Stimulated activated CD8-positive, alpha-beta memory T cell treated with anti-CD3 and anti-CD28 coated beads, Interleukin-2, amount 100 ng/mL, for 48 hours (primary cell): ENCODE measurements at regions not wholly inside any gene's neighbourhood (a gene's known extent, or its start where the extent isn't known, plus 50 kb on each side); places are given as distances from the start of the nearest gene placed in this dataset.
"Not testable (repeated sequence)": the region's sequence is repeated elsewhere in the genome, so short reads cannot be mapped to it uniquely, and the experiment has no call there.

Experiments
- DNase-seq, 2 donors: peaks; one replicate each; pipeline ENCODE4 v3.0.0-alpha.2; 2020; ENCODE audit warnings: low read depth in 2 of 2

DNA sequence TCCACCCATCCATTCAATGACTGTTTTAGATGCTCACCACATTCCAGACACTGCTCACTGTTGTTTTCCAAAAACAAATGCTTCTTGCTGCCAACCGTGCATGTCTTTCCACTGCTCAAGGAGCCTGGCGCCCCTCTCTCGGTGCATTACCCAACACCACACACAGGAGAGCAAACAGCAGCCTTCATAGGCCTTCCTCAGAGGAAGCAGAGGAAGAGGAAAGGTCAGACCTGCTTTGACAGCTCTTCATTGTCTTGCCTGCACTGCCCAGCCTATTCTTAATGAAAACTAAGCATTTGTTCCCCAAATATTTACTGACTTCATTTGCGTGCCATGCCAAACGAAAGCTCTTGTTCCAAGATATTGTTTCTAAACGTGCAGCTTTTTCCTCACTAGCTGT, 1129.2 kb downstream of the TBC1D22A start:
- DNase-seq: no peak

- no peak for DNase-seq
Measured at GRCh38 chr22:47888817-47889216, 1126.4 kb downstream of the TBC1D22A start.

- no peak for DNase-seq
Measured at GRCh38 chr22:47884775-47885174, 1122.3 kb downstream of the TBC1D22A start.

DNA sequence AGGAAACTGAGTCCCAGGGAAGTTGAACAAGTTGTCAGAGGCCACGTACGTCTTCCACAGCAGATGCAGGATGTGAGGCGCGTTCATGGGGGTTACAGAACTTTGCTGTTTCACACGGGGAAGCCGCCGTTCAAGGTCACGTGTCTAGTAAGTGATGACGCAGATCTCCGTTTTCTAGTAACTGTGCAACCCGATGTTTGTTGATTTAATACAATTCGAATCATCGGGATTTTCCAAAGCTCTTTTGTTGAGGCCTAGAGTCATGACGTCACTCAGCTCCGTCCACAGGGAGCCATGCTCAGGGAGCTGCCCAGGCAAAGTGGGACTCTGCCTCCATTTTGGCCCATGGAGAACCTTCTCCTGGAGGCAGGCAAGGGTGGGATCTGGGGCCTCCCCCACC, 1121.8 kb downstream of the TBC1D22A start:
- DNase-seq: no peak

DNA sequence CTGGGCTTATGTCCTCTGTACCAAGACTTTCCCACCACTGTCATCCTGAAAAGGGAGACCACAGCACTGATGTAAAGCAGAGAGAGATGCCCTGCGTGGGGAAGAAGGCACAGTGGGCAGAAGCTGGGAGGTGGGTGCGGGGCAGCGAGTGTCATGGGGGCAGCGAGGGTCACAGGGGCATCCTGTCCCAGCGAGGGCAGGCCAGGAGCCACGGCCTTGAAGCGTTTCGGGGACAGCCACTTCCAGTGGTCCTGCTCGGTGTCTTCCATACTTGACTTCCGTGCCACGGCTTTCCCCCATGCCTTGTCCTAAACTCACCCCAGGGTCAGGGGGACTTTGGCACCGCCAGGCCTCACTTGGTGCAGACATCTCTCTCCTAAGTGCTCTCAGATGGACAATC, 1121.3 kb downstream of the TBC1D22A start:
- DNase-seq: no peak

DNA sequence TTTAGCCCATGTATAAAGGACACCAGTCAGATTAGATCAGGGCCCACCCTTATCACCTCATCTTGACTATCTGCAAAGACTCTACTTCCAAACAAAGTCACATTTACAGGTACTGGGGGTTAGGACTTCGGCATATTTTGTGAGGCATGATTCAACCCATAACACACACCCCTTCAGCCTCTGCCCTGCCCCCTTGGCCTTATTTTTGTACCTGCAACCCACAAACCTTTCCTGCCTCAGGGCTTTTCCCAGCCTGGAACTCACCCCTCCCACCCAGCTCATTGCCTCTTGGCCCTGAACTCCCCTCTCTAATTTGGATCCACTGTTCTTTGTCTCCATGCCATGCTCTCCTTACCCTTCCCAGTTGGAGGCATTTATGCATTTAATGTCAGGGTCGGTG, 1116.9 kb downstream of the TBC1D22A start:
- no peak for DNase-seq

DNA sequence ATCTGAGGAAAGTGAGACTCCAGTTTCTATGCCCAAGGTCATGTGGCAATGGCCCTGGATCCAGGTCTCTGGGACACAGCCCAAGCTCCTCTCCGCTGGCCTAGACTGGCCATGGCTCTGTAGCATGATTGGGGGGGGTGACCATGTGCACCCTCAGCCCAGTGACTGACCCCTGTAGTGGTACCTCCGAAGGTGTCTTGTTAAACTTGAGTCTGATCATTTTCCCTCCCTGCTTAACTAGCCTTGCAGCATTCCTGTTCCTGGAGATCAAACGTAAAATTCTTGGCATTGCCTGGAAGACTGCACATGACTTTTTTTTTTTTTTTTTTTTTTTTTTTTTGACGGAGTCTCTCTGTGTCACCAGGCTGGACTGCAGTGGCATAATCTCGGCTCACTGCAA, 1116.0 kb downstream of the TBC1D22A start:
- DNase-seq: no peak

GRCh38 chr22:47872761-47873535, 1110.5 kb downstream of the TBC1D22A start:
- no peak for DNase-seq

GRCh38 chr22:47865626-47866025, 1103.2 kb downstream of the TBC1D22A start:
- no peak for DNase-seq

DNA sequence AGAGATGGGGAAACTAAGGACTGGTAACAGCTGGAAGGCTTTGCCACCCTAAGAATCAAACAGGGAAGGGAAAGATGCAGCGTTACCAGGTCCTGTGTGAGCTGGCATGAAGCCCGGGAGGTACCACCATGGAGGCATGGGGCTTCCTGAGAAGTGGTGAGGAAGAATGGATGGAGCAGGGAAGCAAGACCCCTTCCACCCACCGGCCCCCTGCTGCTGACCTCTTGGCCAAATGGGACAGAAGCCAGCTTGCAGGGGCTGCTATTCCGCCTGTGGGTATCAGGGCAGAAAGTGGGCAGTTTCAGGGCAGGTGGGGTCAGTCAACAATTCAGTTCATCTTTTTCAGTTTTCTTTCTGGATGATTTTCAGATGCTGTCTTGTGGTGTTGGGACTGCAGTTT, 1099.9 kb downstream of the TBC1D22A start:
- no peak for DNase-seq

DNA sequence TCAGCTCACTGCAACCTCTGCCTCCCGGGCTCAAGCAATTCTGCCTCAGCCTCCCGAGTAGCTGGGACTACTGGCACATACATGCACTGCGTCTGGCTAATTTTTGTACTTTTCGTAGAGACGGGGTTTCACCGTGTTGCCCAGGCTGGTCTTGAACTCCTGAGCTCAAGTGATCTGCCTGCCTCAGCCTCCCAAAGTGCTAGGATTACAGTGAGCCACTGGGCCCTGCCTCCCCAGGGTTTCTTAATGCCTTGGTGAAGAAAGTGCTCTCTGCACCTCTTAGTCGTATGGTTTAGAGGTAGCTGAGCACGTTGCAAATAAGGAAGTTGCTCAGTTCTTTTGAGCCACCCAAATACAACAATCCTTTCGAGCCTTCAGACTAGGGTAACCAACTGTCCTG, 1098.5 kb downstream of the TBC1D22A start:
- not testable (repeated sequence) for DNase-seq

- DNase-seq: no peak
Measured at GRCh38 chr22:47859881-47860525, 1097.6 kb downstream of the TBC1D22A start.

- DNase-seq: no peak
Measured at GRCh38 chr22:47858773-47859306, 1096.4 kb downstream of the TBC1D22A start.

GRCh38 chr22:47854680-47855079, 1092.2 kb downstream of the TBC1D22A start:
- no peak for DNase-seq

- no peak for DNase-seq
Measured at GRCh38 chr22:47854251-47854650, 1091.8 kb downstream of the TBC1D22A start.

DNA sequence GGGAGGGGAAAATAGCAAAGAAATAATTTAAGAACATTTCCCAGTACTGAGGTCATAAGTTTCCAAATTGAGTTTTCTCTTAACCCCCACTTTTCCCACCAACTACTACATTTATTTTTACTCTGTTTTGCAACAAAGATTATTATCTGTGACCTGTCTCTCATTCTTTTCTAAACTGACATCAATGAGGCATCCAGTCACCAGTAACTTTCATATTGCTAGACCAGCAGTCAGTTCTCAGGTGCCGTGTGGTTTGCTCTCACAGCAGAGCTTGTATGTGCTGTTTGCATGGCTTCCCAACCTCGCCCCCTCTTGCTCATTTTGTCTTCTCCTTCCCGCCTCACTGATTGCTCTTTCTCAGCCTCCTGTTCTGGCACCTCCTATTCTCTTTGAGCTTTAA, 1091.3 kb downstream of the TBC1D22A start:
- DNase-seq: no peak

- DNase-seq: no peak
Measured at GRCh38 chr22:47851586-47851985, 1089.1 kb downstream of the TBC1D22A start.

DNA sequence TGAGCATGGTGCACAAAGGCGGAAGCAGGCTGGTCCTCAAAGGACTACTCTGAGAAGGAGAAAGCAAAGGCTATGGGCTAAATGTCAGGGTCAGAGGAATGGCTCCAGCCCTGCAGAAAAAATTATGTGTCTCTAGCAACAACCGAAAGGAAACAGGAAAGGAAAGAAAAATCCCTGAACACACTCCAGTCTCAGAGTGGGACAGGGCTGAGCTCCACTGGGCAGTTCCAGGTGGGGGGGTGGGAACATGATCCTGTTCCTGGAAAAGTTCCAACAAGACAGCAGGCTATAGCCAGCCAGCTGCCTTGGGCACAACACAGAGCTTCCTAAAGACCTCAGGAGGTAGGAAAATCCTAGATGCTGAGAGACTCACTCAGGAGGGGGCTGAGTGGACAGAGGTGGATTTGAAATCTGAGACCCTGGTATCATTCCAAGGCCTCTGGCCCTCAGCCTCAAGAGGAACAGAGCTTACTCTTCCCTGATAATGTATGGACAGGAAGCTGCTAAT, 1088.2 kb downstream of the TBC1D22A start:
- DNase-seq: no peak

DNA sequence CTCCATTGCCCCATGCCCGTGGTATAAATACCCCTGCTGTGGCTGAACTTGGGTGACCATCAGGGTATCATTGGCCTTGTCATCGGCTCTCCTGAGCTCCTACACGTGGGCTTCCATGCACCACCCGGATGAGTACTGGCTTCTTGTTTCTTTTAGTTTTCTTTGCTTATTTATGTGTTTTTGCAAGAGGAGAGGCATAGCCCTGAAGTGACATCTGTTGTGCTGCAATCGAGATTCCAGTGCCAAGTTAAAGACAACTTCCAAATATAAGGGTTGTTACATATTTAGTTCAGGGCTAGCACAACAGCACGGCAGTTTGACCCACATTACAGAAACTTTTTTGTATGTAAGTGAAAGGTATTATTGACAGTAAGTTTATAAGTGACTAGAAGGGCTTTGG, 1087.1 kb downstream of the TBC1D22A start:
- DNase-seq: no peak

DNA sequence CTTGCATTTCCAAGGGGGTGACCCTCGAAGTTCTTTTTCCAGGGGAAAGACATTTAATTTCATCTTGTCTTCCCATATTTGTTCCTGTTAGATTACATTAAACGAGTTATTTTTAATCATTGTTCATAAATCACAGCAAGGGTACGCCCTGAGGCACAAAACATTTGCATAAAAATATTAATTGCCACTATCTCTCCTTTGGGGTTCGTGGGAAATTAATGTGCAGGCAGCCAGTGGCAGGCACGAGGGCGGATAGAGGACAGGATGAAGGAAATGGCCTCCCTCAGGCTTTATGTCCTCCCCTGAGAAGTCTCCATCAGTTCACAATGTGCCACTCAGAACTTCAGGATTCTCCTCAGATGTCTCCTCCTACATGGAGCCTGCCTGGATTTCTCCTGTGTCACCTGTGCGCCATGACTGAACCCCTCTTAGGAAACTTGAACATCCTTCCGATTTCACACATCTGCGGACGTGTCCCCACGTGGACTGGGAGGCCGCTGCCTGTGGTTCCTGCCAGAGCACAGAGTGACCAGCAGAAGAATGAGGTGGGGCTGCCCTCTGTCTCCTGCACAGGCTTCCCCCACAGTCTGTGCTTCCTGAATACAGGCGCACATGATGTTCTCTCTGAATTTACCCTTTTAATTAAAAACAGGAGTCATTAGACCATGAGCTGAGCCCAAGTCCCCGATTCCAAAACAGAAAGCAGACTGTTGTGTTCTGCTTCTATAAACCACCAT, 1085.9 kb downstream of the TBC1D22A start:
- no peak for DNase-seq

GRCh38 chr22:47847131-47847890, 1084.9 kb downstream of the TBC1D22A start:
- DNase-seq: no peak

- no peak for DNase-seq
Measured at GRCh38 chr22:47846206-47846605, 1083.8 kb downstream of the TBC1D22A start.
